Breast epithelium (tissue), 3 donors: ENCODE measurements at regions not wholly inside any gene's neighbourhood (a gene's known extent, or its start where the extent isn't known, plus 50 kb on each side); places are given as distances from the start of the nearest gene placed in this dataset.

Experiments
- CTCF ChIP-seq, 3 donors: fragments of 450-650 bp; IDR thresholded peaks; one replicate each; pipeline ENCODE4 v1.5.1; 2016 to 2017; ENCODE audit warnings: antibody characterized with exemption in 3 of 3, mild to moderate bottlenecking in 3 of 3, moderate library complexity in 3 of 3
- POLR2AphosphoS5 ChIP-seq, 3 donors: sonication (generic); formaldehyde crosslinking; IDR thresholded peaks; one replicate each; pipeline ENCODE4 v1.6.1; 2017; ENCODE audit warnings: antibody characterized with exemption in 3 of 3

DNA sequence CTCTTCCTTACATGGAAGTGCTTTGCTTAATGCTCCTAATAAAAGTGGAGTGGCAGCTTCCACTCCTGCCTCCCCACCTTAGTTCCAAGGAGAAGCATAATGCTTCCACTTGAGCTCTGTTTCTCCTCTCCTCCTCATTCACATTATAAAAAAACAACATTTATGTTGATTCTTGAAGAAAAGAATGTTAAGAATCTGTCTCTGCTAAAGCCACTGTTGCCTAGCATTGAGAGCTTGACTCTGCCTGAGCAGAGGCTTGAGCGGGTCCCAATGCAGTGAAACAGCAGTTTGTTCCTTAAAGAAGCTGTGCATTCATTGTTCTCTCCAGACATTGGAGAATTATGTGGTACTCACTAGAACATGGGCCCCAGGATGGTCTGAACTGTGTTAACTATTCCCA, 101.5 kb upstream of the GHR start:
- TF ChIP-seq POLR2AphosphoS5 (IDR thresholded peaks at IDR 0.05) = no peak
- TF ChIP-seq CTCF (IDR thresholded peaks at IDR 0.05) = no peak
